ENCODE measurements at regions not wholly inside any gene's neighbourhood (a gene's known extent, or its start where the extent isn't known, plus 50 kb on each side); places are given as distances from the start of the nearest gene placed in this dataset.

GRCh38 chr3:96192966-96193550, 621.3 kb upstream of the EPHA6 start:
- H3K27me3 Mint-ChIP-seq (ENCODE audit: low read depth, poor library complexity) = peaks cover 3% of the 10 kb centered on the region
- no peaks in the 10 kb centered on the region for H3K4me1 Mint-ChIP-seq
- H3K27ac Mint-ChIP-seq = no peak overlapping the region

GRCh38 chr3:96200897-96201296, 613.5 kb upstream of the EPHA6 start:
- Mint-ChIP-seq H3K27me3 (ENCODE audit: low read depth, poor library complexity) (peaks cover 7% of the 10 kb centered on the region), H3K9me3 (no peaks in the 10 kb centered on the region), H3K27ac (no peak overlapping the region), H3K36me3 (ENCODE audit: low read depth) (no peaks in the 10 kb centered on the region), H3K4me1 (no peaks in the 10 kb centered on the region), H3K4me3 (no peak overlapping the region)
- DNase-seq = no peak
- TF ChIP-seq CTCF (IDR thresholded peaks at IDR 0.05) = no peak

More at GRCh38 chr3:96192966-96193550, 621.3 kb upstream of the EPHA6 start:
- H3K9me3 Mint-ChIP-seq = no peaks in the 10 kb centered on the region
- no peak overlapping the region for H3K4me3 Mint-ChIP-seq
- no peak for TF ChIP-seq CTCF (IDR thresholded peaks at IDR 0.05)
- H3K36me3 Mint-ChIP-seq (ENCODE audit: low read depth) = no peaks in the 10 kb centered on the region
- DNase-seq = no peak

- no peak for DNase-seq
- Mint-ChIP-seq H3K9me3 (no peaks in the 10 kb centered on the region), H3K27ac (no peak overlapping the region), H3K27me3 (ENCODE audit: low read depth, poor library complexity) (peaks cover 7% of the 10 kb centered on the region), H3K4me1 (no peaks in the 10 kb centered on the region), H3K36me3 (ENCODE audit: low read depth) (no peaks in the 10 kb centered on the region), H3K4me3 (no peak overlapping the region)
- no peak for TF ChIP-seq CTCF (IDR thresholded peaks at IDR 0.05)
Observed at GRCh38 chr3:96201463-96201862, 612.9 kb upstream of the EPHA6 start.

- no peaks in the 10 kb centered on the region for H3K4me1 Mint-ChIP-seq
- H3K4me3 Mint-ChIP-seq = no peak overlapping the region
- peaks cover 7% of the 10 kb centered on the region for H3K27me3 Mint-ChIP-seq (ENCODE audit: low read depth, poor library complexity)
- no peak overlapping the region for H3K27ac Mint-ChIP-seq
- H3K36me3 Mint-ChIP-seq (ENCODE audit: low read depth) = no peaks in the 10 kb centered on the region
- no peak for TF ChIP-seq CTCF (IDR thresholded peaks at IDR 0.05)
- no peak for DNase-seq
- no peaks in the 10 kb centered on the region for H3K9me3 Mint-ChIP-seq
Observed at GRCh38 chr3:96202181-96202580, 612.2 kb upstream of the EPHA6 start.

GRCh38 chr3:96209699-96210098, 604.7 kb upstream of the EPHA6 start:
- peaks cover 4% of the 10 kb centered on the region for H3K9me3 Mint-ChIP-seq
- H3K36me3 Mint-ChIP-seq (ENCODE audit: low read depth) = no peaks in the 10 kb centered on the region
- no peak overlapping the region for H3K27ac Mint-ChIP-seq
- peaks cover 2% of the 10 kb centered on the region for H3K27me3 Mint-ChIP-seq (ENCODE audit: low read depth, poor library complexity)
- no peak for DNase-seq
- H3K4me3 Mint-ChIP-seq = no peak overlapping the region
- no peaks in the 10 kb centered on the region for H3K4me1 Mint-ChIP-seq
- no peak for TF ChIP-seq CTCF (IDR thresholded peaks at IDR 0.05)

GRCh38 chr3:96213393-96213792, 601.0 kb upstream of the EPHA6 start:
- Mint-ChIP-seq H3K9me3 (peaks cover 4% of the 10 kb centered on the region), H3K36me3 (ENCODE audit: low read depth) (no peaks in the 10 kb centered on the region), H3K4me3 (no peak overlapping the region), H3K27ac (no peak overlapping the region), H3K27me3 (ENCODE audit: low read depth, poor library complexity) (no peaks in the 10 kb centered on the region), H3K4me1 (no peaks in the 10 kb centered on the region)
- DNase-seq = no peak
- no peak for TF ChIP-seq CTCF (IDR thresholded peaks at IDR 0.05)
